ENCODE measurements at regions not wholly inside any gene's neighbourhood (a gene's known extent, or its start where the extent isn't known, plus 50 kb on each side); places are given as distances from the start of the nearest gene placed in this dataset.

- no peak for DNase-seq
Measured at GRCh38 chrY:11293392-11293791, 1407.6 kb upstream of the USP9Y start.

- DNase-seq = peak; percentile 1
Measured at GRCh38 chrY:11334151-11334550, 1366.9 kb upstream of the USP9Y start.
